Lung (tissue), 11 donors: ENCODE measurements at regions not wholly inside any gene's neighbourhood (a gene's known extent, or its start where the extent isn't known, plus 50 kb on each side); places are given as distances from the start of the nearest gene placed in this dataset.
A peak's percentile ranks its signal among the peaks of the same experiment; 100 is the strongest.

Experiments used
- ATAC-seq: fragments of 200-7000 bp; cut with Tn5 transposase; one replicate; pipeline ENCODE4 v1.9.1; 2020; ENCODE audit warnings: moderate number of reproducible peaks; ENCODE audit not compliant: insufficient read depth, low FRiP score
- DNase-seq, 3 donors: peaks; one replicate each; pipeline ENCODE4 v3.0.0-alpha.2; 2013 to 2017
- H3K27ac ChIP-seq, 2 donors: one replicate each; pipeline ENCODE4 v1.5.1; 2013; ENCODE audit warnings: mild to moderate bottlenecking in 2 of 2, moderate library complexity in 2 of 2, control low read depth in 1 of 2, inconsistent platforms in 1 of 2, low read depth in 1 of 2, low read length in 1 of 2
- H3K27me3 ChIP-seq, 3 donors: one replicate each; pipeline ENCODE4 v1.5.1; 2013; ENCODE audit warnings: low read length in 2 of 3; ENCODE audit not compliant: control insufficient read depth in 3 of 3, insufficient read depth in 3 of 3
- H3K36me3 ChIP-seq, 4 donors: one replicate each; pipeline ENCODE4 v1.5.1; 2013; ENCODE audit warnings: low read length in 4 of 4, mild to moderate bottlenecking in 1 of 4, moderate library complexity in 1 of 4; ENCODE audit not compliant: control insufficient read depth in 4 of 4, insufficient read depth in 4 of 4
- H3K4me1 ChIP-seq, 5 donors: one replicate each; pipeline ENCODE4 v1.5.1; 2013; ENCODE audit warnings: low read length in 5 of 5, mild to moderate bottlenecking in 2 of 5, moderate library complexity in 1 of 5; ENCODE audit not compliant: control insufficient read depth in 5 of 5, insufficient read depth in 5 of 5
- H3K4me3 ChIP-seq: one replicate; pipeline ENCODE4 v1.5.1; 2013; ENCODE audit warnings: mild to moderate bottlenecking, control low read depth, moderate library complexity
- H3K9ac ChIP-seq, 2 donors: one replicate each; pipeline ENCODE4 v1.5.1; 2013; ENCODE audit warnings: low read length in 2 of 2, control low read depth in 1 of 2; ENCODE audit not compliant: insufficient read depth in 1 of 2
- H3K9me3 ChIP-seq, 4 donors: one replicate each; pipeline ENCODE4 v1.5.1; 2013; ENCODE audit warnings: low read length in 3 of 4, mild to moderate bottlenecking in 1 of 4, moderate library complexity in 1 of 4; ENCODE audit not compliant: control insufficient read depth in 4 of 4, insufficient read depth in 3 of 4
- CTCF ChIP-seq: IDR thresholded peaks from 2 replicates; pipeline ENCODE4 v1.5.1; 2012; ENCODE audit warnings: mild to moderate bottlenecking; ENCODE audit errors: control extremely low read depth, extremely low read depth
- WGBS, 2 donors: extraction: QIAGEN DNeasy Blood & Tissue Kit; methylation state at CpG; one replicate each; pipeline ENCODE4 v1.1.7; 2013; 5-methylcytosine and 5-hydroxymethylcytosine counted together
- donor health status: control.
- donor health status: control.
- donor health status: Bipolar disorder and iron deficiency.
- donor health status: healthy.
- donor health status: DM: yes; HTN: yes; CAD: no.

- DNase-seq, result no peak
- 72 to 91% methylated on average over 3 of the region's 3 CpGs for WGBS, 2 donors
Observed at GRCh38 chr18:39057423-39058064, 1491.9 kb upstream of the CELF4 start.

GRCh38 chr18:39053571-39053970 is 1488.0 kb upstream of the CELF4 start:
- Histone ChIP-seq H3K36me3 (no peaks in the 10 kb centered on the region), H3K27ac (no peak overlapping the region), H3K9me3 (no peaks in the 10 kb centered on the region), H3K4me3 (no peak overlapping the region), H3K27me3 (no peaks in the 10 kb centered on the region), H3K4me1 (peaks cover 0 to 8% (median 0%) of the 10 kb centered on the region in 5 donors), H3K9ac (no peak overlapping the region)
- peak in 2 of 3 donors; percentile 75 to 80 for DNase-seq
- no peak for TF ChIP-seq CTCF
- WGBS, 2 donors, result 45 to 74% methylated on average over 2 of the region's 2 CpGs
- ATAC-seq, result no peak

More at GRCh38 chr18:39057423-39058064, 1491.9 kb upstream of the CELF4 start:
- no peak for TF ChIP-seq CTCF
- Histone ChIP-seq H3K9me3 (no peaks in the 10 kb centered on the region), H3K4me3 (no peak overlapping the region), H3K36me3 (no peaks in the 10 kb centered on the region), H3K9ac (no peak overlapping the region), H3K27me3 (no peaks in the 10 kb centered on the region), H3K4me1 (peaks cover 0 to 8% (median 0%) of the 10 kb centered on the region in 5 donors), H3K27ac (no peak overlapping the region)
- no peak for ATAC-seq

GRCh38 chr18:39051013-39051412 is 1485.4 kb upstream of the CELF4 start:
- no peak for TF ChIP-seq CTCF
- H3K4me1 ChIP-seq, result peaks cover 0 to 8% (median 0%) of the 10 kb centered on the region in 5 donors
- H3K36me3 ChIP-seq, result no peaks in the 10 kb centered on the region
- H3K4me3 ChIP-seq, result no peak overlapping the region
- no peaks in the 10 kb centered on the region for H3K27me3 ChIP-seq
- H3K9me3 ChIP-seq, result no peaks in the 10 kb centered on the region
- no peak overlapping the region for H3K9ac ChIP-seq
- DNase-seq (no peak), ATAC-seq (no peak)
- H3K27ac ChIP-seq, result no peak overlapping the region

- no peaks in the 10 kb centered on the region for H3K9me3 ChIP-seq
- ATAC-seq (no peak), DNase-seq (no peak)
- no peak overlapping the region for H3K9ac ChIP-seq
- H3K36me3 ChIP-seq, result no peaks in the 10 kb centered on the region
- no peak for TF ChIP-seq CTCF
- no peaks in the 10 kb centered on the region for H3K27me3 ChIP-seq
- 80 to 81% methylated on average over 2 of the region's 2 CpGs for whole genome bisulfite sequencing, 2 donors
- H3K4me3 ChIP-seq, result no peak overlapping the region
- H3K4me1 ChIP-seq, result no peaks in the 10 kb centered on the region
- H3K27ac ChIP-seq, result no peak overlapping the region
Observed at GRCh38 chr18:39039813-39040212, 1474.2 kb upstream of the CELF4 start.
